ENCODE measurements at regions not wholly inside any gene's neighbourhood (a gene's known extent, or its start where the extent isn't known, plus 50 kb on each side); places are given as distances from the start of the nearest gene placed in this dataset.

GRCh38 chr16:79363484-79363883 lies 237.1 kb downstream of the MAF start:
- Histone ChIP-seq H3K9me3 (no peaks in the 10 kb centered on the region), H3K4me1 (no peaks in the 10 kb centered on the region), H3K27me3 (no peaks in the 10 kb centered on the region), H3K4me3 (no peak overlapping the region), H3K27ac (no peak overlapping the region), H3K36me3 (no peaks in the 10 kb centered on the region)
- intact Hi-C loops (cut with DNase I) = no loop called here
- no peak for ATAC-seq
- TF ChIP-seq CTCF (IDR thresholded peaks at IDR 0.05) = no peak
- no peak for DNase-seq

- Histone ChIP-seq H3K27ac (no peak overlapping the region), H3K4me1 (no peaks in the 10 kb centered on the region), H3K27me3 (no peaks in the 10 kb centered on the region), H3K9me3 (no peaks in the 10 kb centered on the region), H3K36me3 (no peaks in the 10 kb centered on the region), H3K4me3 (no peak overlapping the region)
- DNase-seq (no peak), ATAC-seq (no peak)
- intact Hi-C loops (cut with DNase I) = no loop called here
- TF ChIP-seq CTCF (IDR thresholded peaks at IDR 0.05) = no peak
Observed at GRCh38 chr16:79363035-79363434, 237.5 kb downstream of the MAF start.

GRCh38 chr16:79362300-79362970 lies 238.1 kb downstream of the MAF start:
- Histone ChIP-seq H3K27ac (no peak overlapping the region), H3K4me1 (no peaks in the 10 kb centered on the region), H3K27me3 (no peaks in the 10 kb centered on the region), H3K36me3 (no peaks in the 10 kb centered on the region), H3K9me3 (no peaks in the 10 kb centered on the region), H3K4me3 (no peak overlapping the region)
- DNase-seq (no peak), ATAC-seq (no peak)
- TF ChIP-seq CTCF (IDR thresholded peaks at IDR 0.05) = no peak
- intact Hi-C loops (cut with DNase I) = no loop called here

GRCh38 chr16:79361132-79361751 lies 239.3 kb downstream of the MAF start:
- Histone ChIP-seq H3K4me1 (no peaks in the 10 kb centered on the region), H3K27ac (no peak overlapping the region), H3K27me3 (no peaks in the 10 kb centered on the region), H3K9me3 (no peaks in the 10 kb centered on the region), H3K4me3 (no peak overlapping the region), H3K36me3 (no peaks in the 10 kb centered on the region)
- no peak for TF ChIP-seq CTCF (IDR thresholded peaks at IDR 0.05)
- DNase-seq (no peak), ATAC-seq (no peak)
- intact Hi-C loops (cut with DNase I) = no loop called here

GRCh38 chr16:79360267-79360666 lies 240.3 kb downstream of the MAF start:
- ATAC-seq = no peak
- Histone ChIP-seq H3K4me1 (no peaks in the 10 kb centered on the region), H3K27me3 (no peaks in the 10 kb centered on the region), H3K9me3 (no peaks in the 10 kb centered on the region), H3K27ac (no peak overlapping the region), H3K36me3 (no peaks in the 10 kb centered on the region), H3K4me3 (no peak overlapping the region)
- no peak for DNase-seq
- intact Hi-C loops (cut with DNase I) = no loop called here
- no peak for TF ChIP-seq CTCF (IDR thresholded peaks at IDR 0.05)
